Left lung (tissue), 4 donors: ENCODE measurements at regions not wholly inside any gene's neighbourhood (a gene's known extent, or its start where the extent isn't known, plus 50 kb on each side); places are given as distances from the start of the nearest gene placed in this dataset.

Experiments used
- ATAC-seq: fragments of 200-7000 bp; cut with Tn5 transposase; one replicate; pipeline ENCODE4 v1.9.1; 2020; ENCODE audit warnings: moderate library complexity
- DNase-seq, 4 donors: peaks; one replicate each; pipeline ENCODE4 v3.0.0-alpha.2; 2013 to 2020
- H3K27ac ChIP-seq, 2 donors: fragments of 200-600 bp; sonication (generic) in 1 of 2; one replicate each; pipeline versions ENCODE4 v1.5.0 to v1.8.0; 2020 to 2021
- H3K27me3 ChIP-seq, 2 donors: fragments of 200-600 bp; sonication (generic) in 1 of 2; one replicate each; pipeline versions ENCODE4 v1.5.0 to v1.8.0; 2020 to 2021
- H3K36me3 ChIP-seq, 2 donors: fragments of 200-600 bp; sonication (generic) in 1 of 2; one replicate each; pipeline versions ENCODE4 v1.5.0 to v1.8.0; 2020 to 2021
- H3K4me1 ChIP-seq, 2 donors: fragments of 200-600 bp; one replicate each; pipeline ENCODE4 v1.8.0; 2021
- H3K4me3 ChIP-seq, 2 donors: fragments of 200-600 bp; sonication (generic) in 1 of 2; one replicate each; pipeline versions ENCODE4 v1.5.0 to v1.8.0; 2020 to 2021; ENCODE audit warnings: mild to moderate bottlenecking in 1 of 2
- H3K9me3 ChIP-seq, 2 donors: fragments of 200-600 bp; sonication (generic) in 1 of 2; one replicate each; pipeline versions ENCODE4 v1.5.0 to v1.8.0; 2020 to 2021
- CTCF ChIP-seq, 2 donors: fragments of 200-600 bp; sonication (generic) in 1 of 2; IDR thresholded peaks; one replicate each; pipeline versions ENCODE4 v1.5.0 to v1.8.0; 2021; ENCODE audit warnings: antibody characterized with exemption in 2 of 2
- intact Hi-C, 2 donors: fragments of 100-400 bp; cut with DNase I; formaldehyde crosslinking; loops; one replicate each; pipeline versions ENCODE4 v1.11.2 to v1.14.2; 2022
- donor health status: DM: no; HTN: yes; CAD: no.
- donor health status: DM: no; HTN: no; CAD: no.

DNA sequence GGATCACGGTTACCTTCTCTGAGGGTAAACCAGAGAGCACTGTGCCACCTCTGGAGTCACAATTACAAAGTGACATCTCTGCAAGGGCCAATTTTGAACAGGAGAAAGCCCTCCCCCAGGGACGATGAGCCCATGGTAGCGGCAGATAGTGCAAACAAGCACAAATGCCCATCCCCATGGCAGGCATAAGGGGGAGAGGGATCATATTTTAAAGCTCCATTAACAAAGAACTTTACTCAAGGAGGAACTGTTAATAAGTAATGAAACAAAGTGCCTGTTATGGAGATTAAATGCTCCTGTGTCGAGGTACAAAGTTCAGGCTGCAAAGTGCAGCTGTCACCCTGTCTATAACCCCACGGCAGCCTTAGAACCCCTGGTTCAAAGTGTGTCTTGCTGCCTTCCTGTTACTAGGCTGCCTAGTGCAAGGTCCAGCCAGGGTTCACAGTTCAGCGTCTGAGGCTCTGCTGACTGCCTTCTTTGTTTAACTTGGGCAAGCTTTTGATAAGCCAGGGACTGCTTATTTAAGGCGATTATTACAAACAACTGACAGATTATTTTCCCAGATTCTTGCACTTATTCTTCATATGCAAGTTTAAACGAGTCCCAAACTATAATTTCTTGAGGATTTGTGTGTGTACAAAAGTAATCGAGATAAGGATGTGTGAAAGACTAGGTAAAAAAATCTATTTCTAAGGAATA lies 75.7 kb upstream of the NRIP1 start:
- DNase-seq = peak in 2 of 4 donors; percentile 17 to 43
- Histone ChIP-seq H3K9me3 (no peaks in the 10 kb centered on the region), H3K4me3 (no peak overlapping the region), H3K36me3 (no peaks in the 10 kb centered on the region), H3K27ac (no peak overlapping the region), H3K27me3 (no peaks in the 10 kb centered on the region), H3K4me1 (peaks cover 0 to 19% of the 10 kb centered on the region in 2 donors)
- no peak for TF ChIP-seq CTCF (IDR thresholded peaks at IDR 0.05)
- intact Hi-C loops = no loop called here
- peak; percentile 86 for ATAC-seq

- H3K27me3 ChIP-seq = no peaks in the 10 kb centered on the region
- H3K9me3 ChIP-seq = no peaks in the 10 kb centered on the region
- intact Hi-C loops = no loop called here
- DNase-seq (peak in 2 of 4 donors; percentile 66 to 73), ATAC-seq (peak; percentile 74)
- H3K36me3 ChIP-seq = no peaks in the 10 kb centered on the region
- no peak overlapping the region for H3K27ac ChIP-seq
- no peak overlapping the region for H3K4me3 ChIP-seq
- TF ChIP-seq CTCF (IDR thresholded peaks at IDR 0.05) = no peak
- peaks cover 0 to 19% of the 10 kb centered on the region in 2 donors for H3K4me1 ChIP-seq
Measured at GRCh38 chr21:15141261-15141970, 76.6 kb upstream of the NRIP1 start.

- Histone ChIP-seq H3K27me3 (no peaks in the 10 kb centered on the region), H3K9me3 (no peaks in the 10 kb centered on the region), H3K4me1 (peaks cover 0 to 15% of the 10 kb centered on the region in 2 donors), H3K36me3 (no peaks in the 10 kb centered on the region), H3K27ac (no peak overlapping the region), H3K4me3 (no peak overlapping the region)
- intact Hi-C loops = no loop called here
- DNase-seq = no peak
- TF ChIP-seq CTCF (IDR thresholded peaks at IDR 0.05) = no peak
- no peak for ATAC-seq
Measured at GRCh38 chr21:15144026-15144425, 79.2 kb upstream of the NRIP1 start.

- H3K27ac ChIP-seq = no peak overlapping the region
- H3K36me3 ChIP-seq = no peaks in the 10 kb centered on the region
- intact Hi-C loops = no loop called here
Measured at GRCh38 chr21:15148437-15148836, 83.6 kb upstream of the NRIP1 start.

More at GRCh38 chr21:15148437-15148836, 83.6 kb upstream of the NRIP1 start:
- TF ChIP-seq CTCF (IDR thresholded peaks at IDR 0.05) = no peak
- H3K4me3 ChIP-seq = no peak overlapping the region
- DNase-seq = no peak
- ATAC-seq = no peak
- no peaks in the 10 kb centered on the region for H3K27me3 ChIP-seq
- H3K4me1 ChIP-seq = no peaks in the 10 kb centered on the region
- no peaks in the 10 kb centered on the region for H3K9me3 ChIP-seq
